Prostate gland (tissue), 2 donors: ENCODE measurements at regions not wholly inside any gene's neighbourhood (a gene's known extent, or its start where the extent isn't known, plus 50 kb on each side); places are given as distances from the start of the nearest gene placed in this dataset.

Source experiments
- DNase-seq: peaks from one replicate; pipeline ENCODE4 v3.0.0-alpha.2; 2019; ENCODE audit warnings: low spot score
- H3K27ac ChIP-seq, 2 donors: fragments of 200-600 bp; sonication (generic); 2 replicates each; pipeline ENCODE4 v1.5.1; 2017 to 2019
- H3K27me3 ChIP-seq: fragments of 200-600 bp; sonication (generic); replicated peaks from 2 replicates; pipeline ENCODE4 v1.5.1; 2019; ENCODE audit not compliant: insufficient read depth
- H3K36me3 ChIP-seq, 2 donors: fragments of 200-600 bp; sonication (generic); 1 replicate in 1 of 2; 2 replicates in 1 of 2; pipeline versions ENCODE4 v1.5.1 to v1.8.1; 2017 to 2019
- H3K4me1 ChIP-seq: fragments of 200-600 bp; sonication (generic); replicated peaks from 2 replicates; pipeline ENCODE4 v1.5.1; 2019
- H3K4me3 ChIP-seq, 2 donors: fragments of 200-600 bp; sonication (generic); 2 replicates each; pipeline ENCODE4 v1.5.1; 2017 to 2019
- H3K9me3 ChIP-seq: fragments of 200-600 bp; sonication (generic); 2 replicates; pipeline ENCODE4 v1.5.1; 2017
- CTCF ChIP-seq, 4 experiments: fragments of 200-600 bp in 2 of 4; fragments of 450-650 bp in 2 of 4; sonication (generic) in 2 of 4; IDR thresholded peaks; 1 replicate in 3 of 4; 2 replicates in 1 of 4; pipeline ENCODE4 v1.5.1; 2016 to 2019; ENCODE audit warnings: antibody characterized with exemption in 4 of 4, mild to moderate bottlenecking in 2 of 4, moderate library complexity in 2 of 4
- POLR2A ChIP-seq: fragments of 450-650 bp; IDR thresholded peaks from one replicate; pipeline ENCODE4 v1.6.1; 2016; ENCODE audit warnings: antibody characterized with exemption, mild to moderate bottlenecking
- POLR2AphosphoS5 ChIP-seq: sonication (generic); formaldehyde crosslinking; IDR thresholded peaks from one replicate; pipeline ENCODE4 v1.6.1; 2017; ENCODE audit warnings: antibody characterized with exemption
- WGBS: methylation state at CpG from one replicate; pipeline ENCODE4 v1.1.5; 2018; 5-methylcytosine and 5-hydroxymethylcytosine counted together
- intact Hi-C: fragments of 100-400 bp; cut with DNase I; formaldehyde crosslinking; loops from one replicate; pipeline ENCODE4 v1.14.2; 2022

- H3K36me3 ChIP-seq = no peaks in the 10 kb centered on the region
- no peaks in the 10 kb centered on the region for H3K27me3 ChIP-seq
- no peaks in the 10 kb centered on the region for H3K9me3 ChIP-seq
- H3K4me3 ChIP-seq = no peak overlapping the region
- no peak for TF ChIP-seq POLR2AphosphoS5
- TF ChIP-seq CTCF (IDR thresholded peaks at IDR 0.05) = no peak
- no peak for TF ChIP-seq POLR2A
- no peaks in the 10 kb centered on the region for H3K4me1 ChIP-seq
- DNase-seq = no peak
- intact Hi-C loops = no loop called here
- no peak overlapping the region for H3K27ac ChIP-seq
Observed at GRCh38 chr9:80550181-80550580, 978.4 kb downstream of the TLE4 start.

- Histone ChIP-seq H3K27me3 (no peaks in the 10 kb centered on the region), H3K27ac (no peak overlapping the region), H3K9me3 (no peaks in the 10 kb centered on the region), H3K4me3 (no peak overlapping the region), H3K4me1 (no peaks in the 10 kb centered on the region), H3K36me3 (no peaks in the 10 kb centered on the region)
- intact Hi-C loops = no loop called here
- no peak for TF ChIP-seq POLR2AphosphoS5
- TF ChIP-seq POLR2A = no peak
- no peak for TF ChIP-seq CTCF (IDR thresholded peaks at IDR 0.05)
- DNase-seq = no peak
- WGBS = 67% methylated on average over 4 of the region's 4 CpGs
Observed at GRCh38 chr9:80547613-80548012, 975.8 kb downstream of the TLE4 start.

DNA sequence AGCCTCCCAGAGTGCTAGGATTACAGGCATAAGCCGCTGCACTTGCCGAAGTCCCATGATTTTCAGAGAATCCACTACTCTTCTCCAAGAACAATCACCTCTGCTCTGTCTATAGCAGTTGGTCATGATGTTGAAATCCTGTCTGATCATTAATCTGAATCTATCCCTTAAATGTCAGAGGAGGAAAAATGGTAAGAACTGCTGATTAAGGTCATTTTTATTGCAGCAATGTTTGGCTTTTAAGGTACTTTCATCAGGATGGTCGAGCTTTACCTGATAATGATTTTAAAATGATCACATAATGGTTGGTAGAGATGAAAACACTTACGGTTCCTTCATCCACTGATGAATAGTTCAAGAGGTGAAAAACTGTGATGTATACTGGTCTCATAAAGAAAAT lies 968.6 kb downstream of the TLE4 start:
- no peaks in the 10 kb centered on the region for H3K4me1 ChIP-seq
- no peak for DNase-seq
- intact Hi-C loops = no loop called here
- no peaks in the 10 kb centered on the region for H3K36me3 ChIP-seq
- WGBS = 85% methylated on average over 4 of the region's 4 CpGs
- H3K27me3 ChIP-seq = no peaks in the 10 kb centered on the region
- TF ChIP-seq CTCF (IDR thresholded peaks at IDR 0.05) = no peak
- no peak for TF ChIP-seq POLR2AphosphoS5
- TF ChIP-seq POLR2A = no peak
- no peak overlapping the region for H3K27ac ChIP-seq
- no peaks in the 10 kb centered on the region for H3K9me3 ChIP-seq
- H3K4me3 ChIP-seq = no peak overlapping the region

GRCh38 chr9:80538976-80539375 lies 967.2 kb downstream of the TLE4 start:
- Histone ChIP-seq H3K4me1 (no peaks in the 10 kb centered on the region), H3K36me3 (no peaks in the 10 kb centered on the region), H3K9me3 (no peaks in the 10 kb centered on the region), H3K27ac (no peak overlapping the region), H3K4me3 (no peak overlapping the region), H3K27me3 (no peaks in the 10 kb centered on the region)
- DNase-seq = no peak
- intact Hi-C loops = no loop called here
- TF ChIP-seq POLR2A = no peak
- TF ChIP-seq CTCF (IDR thresholded peaks at IDR 0.05) = no peak
- TF ChIP-seq POLR2AphosphoS5 = no peak
- 73% methylated on average over 1 of the region's 1 CpG for WGBS

DNA sequence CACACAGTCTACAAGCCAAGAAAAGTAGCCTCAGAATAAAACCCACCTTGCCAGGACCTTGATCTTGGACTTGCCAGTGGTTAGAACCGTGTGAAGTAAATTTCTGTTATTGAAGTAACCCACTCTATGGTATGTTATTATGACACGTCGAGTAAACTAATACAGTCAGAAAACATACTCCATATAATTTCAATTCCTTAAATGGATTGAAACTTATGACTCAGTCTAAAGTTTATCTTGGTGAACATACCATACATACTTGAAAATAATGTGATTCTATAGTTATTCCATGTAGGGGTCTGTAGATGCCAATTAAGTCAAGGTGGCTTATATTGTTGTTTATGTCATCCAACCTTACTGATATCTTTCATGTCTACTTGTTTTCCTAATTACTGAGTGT lies 950.7 kb downstream of the TLE4 start:
- Histone ChIP-seq H3K27me3 (no peaks in the 10 kb centered on the region), H3K36me3 (no peaks in the 10 kb centered on the region), H3K9me3 (no peaks in the 10 kb centered on the region), H3K4me3 (no peak overlapping the region), H3K27ac (no peak overlapping the region), H3K4me1 (no peaks in the 10 kb centered on the region)
- no peak for DNase-seq
- 96% methylated on average over 3 of the region's 3 CpGs for WGBS
- TF ChIP-seq CTCF (IDR thresholded peaks at IDR 0.05) (no peak), POLR2AphosphoS5 (no peak), POLR2A (no peak)
- intact Hi-C loops = no loop called here
